ENCODE measurements at regions not wholly inside any gene's neighbourhood (a gene's known extent, or its start where the extent isn't known, plus 50 kb on each side); places are given as distances from the start of the nearest gene placed in this dataset.

- H3K4me3 ChIP-seq (ENCODE audit: low read depth, low read length): no peak overlapping the region
- no peak for DNase-seq (ENCODE audit: low read depth)
- no peak for TF ChIP-seq CTCF (IDR thresholded peaks at IDR 0.05; ENCODE audit: insufficient read depth, low read length, poor library complexity, severe bottlenecking)
- H3K36me3 ChIP-seq (ENCODE audit: control insufficient read depth, insufficient read depth, low read length): no peaks in the 10 kb centered on the region
- peaks cover 5% of the 10 kb centered on the region for H3K27me3 ChIP-seq (ENCODE audit: control insufficient read depth, insufficient read depth, low read length)
These were observed 59.8 kb upstream of the KDM7A start for GRCh38 chr7:140236626-140237025.

GRCh38 chr7:140235114-140235513, 58.3 kb upstream of the KDM7A start:
- no peak for TF ChIP-seq CTCF (IDR thresholded peaks at IDR 0.05; ENCODE audit: insufficient read depth, low read length, poor library complexity, severe bottlenecking)

DNA sequence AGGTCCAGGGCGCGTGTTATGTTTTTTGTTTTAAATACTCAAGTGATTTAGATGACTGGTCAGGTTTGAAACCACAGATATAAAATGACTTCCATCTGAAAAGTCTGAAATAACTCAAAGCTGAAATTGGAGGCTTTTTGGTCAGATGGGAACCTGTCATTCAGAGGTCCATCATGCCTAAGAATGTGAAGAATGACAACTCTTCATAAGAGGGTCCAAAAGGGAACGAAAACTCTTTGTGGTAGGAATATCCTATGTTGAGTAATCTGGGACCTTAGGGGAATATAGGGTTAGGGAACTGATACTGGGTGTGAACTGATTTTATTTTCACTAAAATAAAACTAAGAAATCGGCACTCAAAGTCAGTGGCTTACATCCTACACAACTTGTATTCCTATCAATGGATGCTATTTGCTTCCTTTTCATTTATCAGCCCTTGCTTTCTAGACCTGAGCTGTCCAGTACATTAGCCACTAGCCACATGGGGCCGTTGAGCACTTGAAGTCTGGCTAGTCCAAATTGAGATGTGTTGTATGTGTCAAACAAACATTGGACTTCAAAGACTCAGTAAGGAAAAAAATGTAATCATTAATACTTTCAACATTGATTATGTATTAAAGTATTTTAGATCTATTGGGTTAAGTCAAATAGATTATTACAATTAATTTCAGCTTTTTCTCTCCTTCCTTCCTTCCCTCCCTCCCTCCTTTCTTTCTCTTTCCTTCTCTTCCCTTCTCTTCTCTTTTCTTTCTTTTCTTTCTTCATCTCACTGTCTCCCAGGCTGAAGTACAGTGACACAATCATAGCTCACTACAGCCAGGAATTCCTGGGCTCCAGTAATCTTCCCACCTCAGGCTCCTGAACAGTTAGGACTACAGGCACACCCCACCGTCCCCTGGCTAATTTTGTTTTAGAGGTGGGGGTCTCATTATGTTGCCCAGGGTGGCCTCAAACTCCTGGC, 56.5 kb upstream of the KDM7A start:
- no peak overlapping the region for H3K4me3 ChIP-seq (ENCODE audit: low read depth, low read length)
- H3K36me3 ChIP-seq (ENCODE audit: control insufficient read depth, insufficient read depth, low read length): no peaks in the 10 kb centered on the region
- TF ChIP-seq CTCF (IDR thresholded peaks at IDR 0.05; ENCODE audit: insufficient read depth, low read length, poor library complexity, severe bottlenecking): no peak
- DNase-seq (ENCODE audit: low read depth): no peak
- H3K27me3 ChIP-seq (ENCODE audit: control insufficient read depth, insufficient read depth, low read length): peaks cover 17% of the 10 kb centered on the region

More at GRCh38 chr7:140235114-140235513, 58.3 kb upstream of the KDM7A start:
- H3K4me3 ChIP-seq (ENCODE audit: low read depth, low read length): no peak overlapping the region
- H3K27me3 ChIP-seq (ENCODE audit: control insufficient read depth, insufficient read depth, low read length): peaks cover 15% of the 10 kb centered on the region
- H3K36me3 ChIP-seq (ENCODE audit: control insufficient read depth, insufficient read depth, low read length): no peaks in the 10 kb centered on the region
- DNase-seq (ENCODE audit: low read depth): no peak

GRCh38 chr7:140231771-140232491, 55.1 kb upstream of the KDM7A start:
- peaks cover 17% of the 10 kb centered on the region for H3K27me3 ChIP-seq (ENCODE audit: control insufficient read depth, insufficient read depth, low read length)
- no peak for TF ChIP-seq CTCF (IDR thresholded peaks at IDR 0.05; ENCODE audit: insufficient read depth, low read length, poor library complexity, severe bottlenecking)
- H3K4me3 ChIP-seq (ENCODE audit: low read depth, low read length): no peak overlapping the region
- H3K36me3 ChIP-seq (ENCODE audit: control insufficient read depth, insufficient read depth, low read length): no peaks in the 10 kb centered on the region
- DNase-seq (ENCODE audit: low read depth): no peak

DNA sequence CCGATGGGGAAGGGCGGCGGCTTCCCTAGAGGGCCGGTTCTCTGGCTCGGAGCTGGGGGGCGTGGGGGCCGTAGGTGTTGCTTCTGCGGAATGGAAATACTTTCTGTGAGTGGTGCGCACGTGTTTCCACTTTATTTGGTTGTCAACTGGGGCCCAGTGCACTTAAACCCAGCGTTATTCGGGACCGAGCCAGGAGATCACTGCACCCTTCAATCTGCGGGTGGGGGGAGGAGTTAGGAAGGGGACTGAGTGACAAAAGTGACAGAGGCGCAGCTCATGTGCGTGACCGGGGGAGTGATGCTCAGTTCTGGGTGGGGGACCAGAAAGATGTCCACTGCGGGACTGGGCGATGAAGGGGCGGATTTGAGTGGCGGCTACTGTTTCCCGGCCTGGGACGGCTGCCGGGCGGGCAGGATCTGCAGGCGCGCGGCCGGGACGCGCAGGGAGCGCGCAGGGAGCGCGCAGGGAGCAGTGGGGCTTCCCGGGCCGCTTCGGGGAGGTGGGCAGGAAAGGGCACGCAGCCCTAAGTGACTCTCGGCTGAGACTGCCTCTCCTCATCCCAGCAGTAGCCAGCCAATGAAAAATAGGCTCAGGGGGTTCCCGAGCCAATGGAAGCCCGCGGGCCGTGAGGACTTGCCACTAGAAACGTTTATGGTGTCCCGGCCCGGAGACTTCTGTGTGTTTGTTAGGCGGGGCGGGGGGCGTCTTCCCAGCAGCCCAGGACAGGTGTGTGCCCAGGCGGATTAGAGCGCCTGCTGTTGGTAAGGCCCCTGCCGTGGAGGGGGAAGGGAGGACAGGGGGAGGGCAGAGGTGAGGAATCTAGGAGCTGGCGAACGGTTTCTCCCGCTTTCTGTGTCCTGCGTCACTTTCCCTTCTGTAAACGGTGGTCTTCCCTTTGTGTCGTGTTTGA, 54.3 kb upstream of the KDM7A start:
- H3K27me3 ChIP-seq (ENCODE audit: control insufficient read depth, insufficient read depth, low read length): peaks cover 16% of the 10 kb centered on the region
- H3K36me3 ChIP-seq (ENCODE audit: control insufficient read depth, insufficient read depth, low read length): no peaks in the 10 kb centered on the region
- TF ChIP-seq CTCF (IDR thresholded peaks at IDR 0.05; ENCODE audit: insufficient read depth, low read length, poor library complexity, severe bottlenecking): no peak
- peak overlapping the region; percentile 33 for H3K4me3 ChIP-seq (ENCODE audit: low read depth, low read length)
- no peak for DNase-seq (ENCODE audit: low read depth)

Measured in kidney epithelial cell (primary cell).